ENCODE measurements at regions not wholly inside any gene's neighbourhood (a gene's known extent, or its start where the extent isn't known, plus 50 kb on each side); places are given as distances from the start of the nearest gene placed in this dataset.
A peak's percentile ranks its signal among the peaks of the same experiment; 100 is the strongest.
"Not testable (repeated sequence)": the region's sequence is repeated elsewhere in the genome, so short reads cannot be mapped to it uniquely, and the experiment has no call there.

GRCh38 chr14:39576258-39576657, 144.0 kb upstream of the FBXO33 start:
- no peak for DNase-seq (ENCODE audit: low spot score)

DNA sequence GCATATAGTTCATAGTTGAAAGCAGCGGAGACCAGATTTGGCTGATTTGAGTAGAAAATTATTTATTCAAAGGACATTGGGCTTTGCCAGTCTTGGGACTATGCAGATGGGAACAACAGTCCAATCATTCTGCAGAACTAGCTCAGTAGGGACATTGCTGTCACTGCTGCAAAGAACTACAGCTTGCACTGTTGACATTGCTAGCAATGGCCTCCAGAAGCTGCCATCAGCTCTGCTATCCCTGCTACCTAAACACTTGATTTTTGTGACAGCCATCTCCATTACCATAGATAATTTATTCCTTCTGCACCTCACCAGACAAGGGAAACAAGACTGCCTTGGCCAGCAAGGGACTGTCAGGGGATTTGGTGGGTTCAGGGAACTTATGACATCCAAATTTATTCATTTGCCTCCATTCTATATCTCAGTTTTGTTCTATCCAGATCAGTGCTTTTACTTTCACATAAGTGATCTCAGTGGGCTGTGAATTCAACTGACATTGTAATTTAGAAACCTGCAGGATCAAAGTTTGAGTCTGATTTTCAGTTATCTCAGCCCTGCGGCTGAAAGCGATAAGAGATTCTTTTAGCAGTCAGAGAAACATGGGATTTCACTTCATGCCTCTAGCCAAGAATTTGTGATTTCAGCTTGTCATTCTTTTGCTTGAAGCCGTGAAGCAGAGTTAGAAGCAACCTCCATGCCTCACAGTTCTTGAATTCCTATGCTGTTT, 136.7 kb upstream of the FBXO33 start:
- DNase-seq (ENCODE audit: low spot score) = no peak

DNA sequence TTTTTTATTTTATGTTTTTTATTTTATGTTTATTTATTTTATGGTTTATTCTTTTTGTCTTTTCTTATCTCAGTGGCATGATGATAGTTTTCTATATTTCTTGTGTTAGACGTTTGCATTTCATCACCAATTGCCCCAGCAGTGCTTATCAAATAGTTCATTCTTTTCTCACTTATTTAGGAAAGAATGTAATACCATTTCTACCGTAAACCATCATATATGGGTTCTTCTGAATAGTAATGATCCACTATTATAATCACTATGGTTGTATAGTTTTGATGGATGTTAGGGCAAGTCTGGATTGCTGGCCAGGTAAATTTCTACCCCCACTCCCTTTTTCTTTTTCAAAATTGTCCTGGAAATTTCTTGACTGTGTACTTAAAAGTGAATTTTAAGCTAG, 134.6 kb upstream of the FBXO33 start:
- DNase-seq (ENCODE audit: low spot score) = no peak

GRCh38 chr14:39563361-39563760, 131.1 kb upstream of the FBXO33 start:
- DNase-seq (ENCODE audit: low spot score) = no peak

DNA sequence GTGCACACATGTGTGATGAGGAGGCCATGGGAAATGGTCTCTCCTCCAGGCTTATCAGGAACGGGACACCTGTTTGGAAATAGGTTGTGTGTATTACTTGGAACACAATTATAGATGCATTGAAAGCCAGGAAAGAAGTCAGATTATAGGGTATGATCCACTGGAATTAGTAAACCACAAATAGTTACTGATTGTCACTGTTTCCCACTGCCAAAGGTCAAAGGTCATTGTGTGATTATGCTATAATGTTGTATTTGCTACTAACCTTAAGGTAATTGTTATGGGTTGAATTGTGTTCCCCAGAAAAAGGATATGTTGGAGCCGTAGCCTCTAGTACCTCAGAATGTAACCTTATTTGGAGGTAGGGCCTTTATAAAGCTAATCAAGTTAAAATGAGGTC, 129.9 kb upstream of the FBXO33 start:
- no peak for DNase-seq (ENCODE audit: low spot score)

- no peak for DNase-seq (ENCODE audit: low spot score)
These were observed 126.3 kb upstream of the FBXO33 start for GRCh38 chr14:39558525-39558924.

- peak; percentile 27 for DNase-seq (ENCODE audit: low spot score)
These were observed 123.5 kb upstream of the FBXO33 start for GRCh38 chr14:39555749-39556148.

DNA sequence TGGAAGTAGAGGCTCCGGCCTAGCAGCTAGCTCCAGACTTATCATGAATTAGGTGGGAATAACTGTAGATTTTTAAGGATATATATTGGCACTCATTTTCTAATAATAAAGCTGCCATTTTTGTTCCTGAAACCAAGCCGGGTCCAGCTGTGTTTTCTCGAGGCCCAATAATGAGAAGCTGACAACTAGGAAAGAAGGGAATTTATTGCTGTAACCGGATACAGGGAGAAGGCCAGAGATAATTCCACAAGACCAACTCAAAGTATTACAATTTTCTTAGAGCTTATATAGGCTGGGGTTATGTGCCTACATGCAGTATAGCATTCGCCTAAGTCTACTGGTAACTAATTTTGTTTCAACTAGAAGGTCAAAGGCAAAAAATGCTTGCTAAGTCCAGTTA, 122.3 kb upstream of the FBXO33 start:
- no peak for DNase-seq (ENCODE audit: low spot score)

DNA sequence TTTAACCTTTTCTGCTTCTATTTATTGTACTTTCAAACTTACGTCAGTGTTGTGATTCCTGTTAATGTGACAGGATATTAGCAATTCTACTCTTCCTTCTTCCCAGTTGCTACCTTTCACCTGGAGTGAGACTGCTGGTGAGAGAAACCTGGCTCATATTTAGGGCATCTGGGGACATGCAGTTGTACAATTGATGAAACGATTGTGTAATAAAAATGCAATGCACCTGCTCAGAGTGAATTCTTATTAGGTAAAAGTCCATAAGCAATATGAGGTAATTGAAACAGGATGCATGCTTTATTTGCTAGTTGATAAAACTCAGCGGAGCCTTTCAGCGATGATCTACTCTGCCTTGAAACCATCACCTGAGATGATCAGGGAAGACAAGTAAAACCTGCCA, 116.1 kb upstream of the FBXO33 start:
- DNase-seq (ENCODE audit: low spot score) = no peak

DNA sequence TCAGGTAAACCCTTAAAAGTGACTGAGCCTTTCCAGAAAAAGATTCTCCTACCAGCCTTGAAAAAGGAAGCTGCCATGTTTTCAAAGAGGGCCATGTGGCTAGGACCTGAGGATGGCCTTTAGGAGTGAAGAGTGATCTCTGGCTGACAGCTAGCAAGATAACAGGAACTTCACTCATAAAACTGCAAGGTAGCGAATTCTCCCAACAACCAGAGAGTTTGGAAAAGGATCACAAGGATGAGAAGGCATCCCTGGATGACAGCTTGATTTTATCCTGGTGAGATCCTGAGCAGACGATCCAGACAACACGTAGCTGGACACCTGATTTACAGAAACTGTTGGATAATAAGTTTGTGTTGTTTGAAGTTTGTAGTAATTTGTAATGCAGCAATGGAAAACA, 115.6 kb upstream of the FBXO33 start:
- no peak for DNase-seq (ENCODE audit: low spot score)

DNA sequence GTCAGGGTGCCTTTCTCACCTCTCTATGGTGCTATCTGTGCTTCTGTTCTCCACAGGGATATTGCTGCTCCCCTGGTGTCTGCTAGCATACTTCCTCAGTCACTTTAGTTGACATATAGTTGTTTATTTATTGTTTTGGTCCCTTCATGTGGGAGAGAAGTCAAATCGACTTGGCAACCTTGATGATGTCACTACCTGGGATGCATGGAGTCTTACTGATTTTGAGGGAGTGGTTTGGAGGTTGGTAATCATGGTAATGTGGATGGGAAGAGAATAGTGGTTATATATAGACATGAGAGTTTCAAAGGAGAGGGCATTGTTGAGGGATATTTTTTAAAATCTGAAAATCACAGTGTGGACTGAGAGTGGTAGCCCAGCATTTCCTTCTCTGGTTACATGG, 73.6 kb upstream of the FBXO33 start:
- DNase-seq (ENCODE audit: low spot score) = no peak

- no peak for DNase-seq (ENCODE audit: low spot score)
These were observed 68.0 kb upstream of the FBXO33 start for GRCh38 chr14:39500253-39500652.

DNA sequence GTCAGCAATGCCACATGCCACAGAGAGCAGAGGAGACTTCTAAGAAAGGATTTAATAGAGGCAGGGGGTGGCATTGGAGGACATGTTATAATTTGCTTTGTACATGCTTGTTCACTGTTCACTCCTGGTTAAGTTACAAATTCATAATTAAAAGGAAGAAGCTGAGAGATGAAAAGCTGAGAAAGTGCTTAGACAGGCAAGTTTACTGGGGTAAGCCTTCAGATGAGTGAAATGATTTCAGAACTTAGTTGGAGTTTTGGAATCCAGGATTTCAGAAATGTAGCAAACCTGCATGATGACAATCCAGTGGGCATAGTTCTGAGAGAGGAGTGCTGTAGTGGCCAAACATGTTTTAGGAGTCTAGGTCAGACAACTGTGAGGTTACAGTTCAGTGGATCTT, 67.3 kb upstream of the FBXO33 start:
- DNase-seq (ENCODE audit: low spot score) = no peak

GRCh38 chr14:39497677-39498076, 65.4 kb upstream of the FBXO33 start:
- DNase-seq (ENCODE audit: low spot score) = not testable (repeated sequence)

GRCh38 chr14:39492267-39492666, 60.0 kb upstream of the FBXO33 start:
- DNase-seq (ENCODE audit: low spot score) = no peak

GRCh38 chr14:39491134-39491571, 58.9 kb upstream of the FBXO33 start:
- DNase-seq (ENCODE audit: low spot score) = peak; percentile 39

- peak; percentile 9 for DNase-seq (ENCODE audit: low spot score)
These were observed 56.4 kb upstream of the FBXO33 start for GRCh38 chr14:39488600-39488999.

DNA sequence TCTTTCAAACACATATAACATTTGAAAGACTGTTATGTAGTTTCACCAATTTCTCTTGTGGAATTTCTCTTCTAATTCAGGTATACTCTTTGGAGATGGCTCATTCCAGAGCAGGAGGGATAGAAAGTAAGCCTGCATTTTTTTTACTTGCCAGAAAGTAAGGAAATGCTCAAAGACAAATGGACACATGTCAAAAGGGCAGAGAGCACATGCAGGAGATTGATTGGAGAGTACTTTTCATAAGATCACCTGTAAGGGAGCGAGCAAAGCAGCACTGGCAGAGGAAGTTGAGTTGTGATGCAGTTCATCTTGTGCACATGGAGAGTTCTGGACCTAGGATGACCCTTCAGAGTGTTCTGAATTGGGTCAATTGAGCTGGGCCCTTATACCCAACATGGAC, 51.4 kb upstream of the FBXO33 start:
- DNase-seq (ENCODE audit: low spot score) = no peak
